ENCODE measurements at regions not wholly inside any gene's neighbourhood (a gene's known extent, or its start where the extent isn't known, plus 50 kb on each side); places are given as distances from the start of the nearest gene placed in this dataset.

- POLR2A ChIA-PET: no interaction called here
- no peaks in the 10 kb centered on the region for H4K20me1 ChIP-seq (ENCODE audit: insufficient read depth)
- no peak overlapping the region for H2AFZ ChIP-seq (ENCODE audit: low read depth, low read length, poor library complexity, severe bottlenecking)
- H3K36me3 ChIP-seq (ENCODE audit: control insufficient read depth in 1 of 2, insufficient read depth in 2 of 2, low read length in 2 of 2): no peaks in the 10 kb centered on the region
- H3K9ac ChIP-seq (ENCODE audit: low read length): no peak overlapping the region
- H3K9me2 ChIP-seq (ENCODE audit: insufficient read depth): no peaks in the 10 kb centered on the region; the same call in 1 of the 2 replicates
- CTCF ChIA-PET: no interaction called here
- H3K4me2 ChIP-seq (ENCODE audit: low read length): no peak overlapping the region
- intact Hi-C loops (cut with micrococcal nuclease): no loop called here
- no peak overlapping the region for H3K4me3 ChIP-seq (replicated peaks in 1 of 2; ENCODE audit: low read depth in 1 of 2, low read length in 2 of 2)
- RAD21 ChIA-PET (ENCODE audit: low non-redundant PET in 1 of 2, low total read pairs in 2 of 2, uncharacterized antibody in 2 of 2, unreplicated experiment in 2 of 2): no interaction called here
- no TSS peak for BruUV-seq (replicated peaks)
- peaks cover 4% of the 10 kb centered on the region; the same call in 1 of the 2 replicates for H3K27me3 ChIP-seq (ENCODE audit: insufficient read depth, low read length)
- no peaks in the 10 kb centered on the region; a peak in 1 of 4 replicates for H3K4me1 ChIP-seq (ENCODE audit: control insufficient read depth in 1 of 2, insufficient read depth in 2 of 2, low read length in 2 of 2)
- no peak for ATAC-seq
- TF ChIP-seq, protein P1, sequence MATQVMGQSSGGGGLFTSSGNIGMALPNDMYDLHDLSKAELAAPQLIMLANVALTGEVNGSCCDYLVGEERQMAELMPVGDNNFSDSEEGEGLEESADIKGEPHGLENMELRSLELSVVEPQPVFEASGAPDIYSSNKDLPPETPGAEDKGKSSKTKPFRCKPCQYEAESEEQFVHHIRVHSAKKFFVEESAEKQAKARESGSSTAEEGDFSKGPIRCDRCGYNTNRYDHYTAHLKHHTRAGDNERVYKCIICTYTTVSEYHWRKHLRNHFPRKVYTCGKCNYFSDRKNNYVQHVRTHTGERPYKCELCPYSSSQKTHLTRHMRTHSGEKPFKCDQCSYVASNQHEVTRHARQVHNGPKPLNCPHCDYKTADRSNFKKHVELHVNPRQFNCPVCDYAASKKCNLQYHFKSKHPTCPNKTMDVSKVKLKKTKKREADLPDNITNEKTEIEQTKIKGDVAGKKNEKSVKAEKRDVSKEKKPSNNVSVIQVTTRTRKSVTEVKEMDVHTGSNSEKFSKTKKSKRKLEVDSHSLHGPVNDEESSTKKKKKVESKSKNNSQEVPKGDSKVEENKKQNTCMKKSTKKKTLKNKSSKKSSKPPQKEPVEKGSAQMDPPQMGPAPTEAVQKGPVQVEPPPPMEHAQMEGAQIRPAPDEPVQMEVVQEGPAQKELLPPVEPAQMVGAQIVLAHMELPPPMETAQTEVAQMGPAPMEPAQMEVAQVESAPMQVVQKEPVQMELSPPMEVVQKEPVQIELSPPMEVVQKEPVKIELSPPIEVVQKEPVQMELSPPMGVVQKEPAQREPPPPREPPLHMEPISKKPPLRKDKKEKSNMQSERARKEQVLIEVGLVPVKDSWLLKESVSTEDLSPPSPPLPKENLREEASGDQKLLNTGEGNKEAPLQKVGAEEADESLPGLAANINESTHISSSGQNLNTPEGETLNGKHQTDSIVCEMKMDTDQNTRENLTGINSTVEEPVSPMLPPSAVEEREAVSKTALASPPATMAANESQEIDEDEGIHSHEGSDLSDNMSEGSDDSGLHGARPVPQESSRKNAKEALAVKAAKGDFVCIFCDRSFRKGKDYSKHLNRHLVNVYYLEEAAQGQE (IDR thresholded peaks at IDR 0.05; ENCODE audit: low read depth): no peak
- TF ChIP-seq CBX3 (IDR thresholded peaks at IDR 0.05; ENCODE audit: low read depth) (no peak), FOSL1 (IDR thresholded peaks at IDR 0.05; ENCODE audit: low read depth) (no peak), SIN3A (IDR thresholded peaks at IDR 0.05; ENCODE audit: low read depth) (no peak), RAD21 (IDR thresholded peaks at IDR 0.05; ENCODE audit: low read depth) (no peak), MAX (IDR thresholded peaks at IDR 0.05) (no peak), EGR1 (IDR thresholded peaks at IDR 0.05; ENCODE audit: low read depth) (no peak), SRF (IDR thresholded peaks at IDR 0.05; ENCODE audit: low read depth) (no peak), ZBTB33 (IDR thresholded peaks at IDR 0.05; ENCODE audit: extremely low read depth, insufficient replicate concordance, low read length) (no peak), YY1 (IDR thresholded peaks at IDR 0.05; ENCODE audit: extremely low read depth, insufficient replicate concordance, low read depth, low read length) (no peak), SP1 (IDR thresholded peaks at IDR 0.05; ENCODE audit: low read depth) (no peak), CTCF (IDR thresholded peaks at IDR 0.05 in 2 of 3, conservative IDR thresholded peaks at IDR 0.05 in 1 of 3; ENCODE audit: borderline replicate concordance in 1 of 3, insufficient read depth in 1 of 3, low read depth in 2 of 3, low read length in 2 of 3) (no peak), JUND (IDR thresholded peaks at IDR 0.05) (no peak), TCF7L2 (IDR thresholded peaks at IDR 0.05; ENCODE audit: borderline replicate concordance, extremely low read depth, insufficient read depth, insufficient read length) (no peak), POLR2AphosphoS5 (IDR thresholded peaks at IDR 0.05; ENCODE audit: low read depth, low read length) (no peak), POLR2A (IDR thresholded peaks at IDR 0.05; ENCODE audit: borderline replicate concordance, extremely low read depth, insufficient read depth, insufficient read length) (no peak), EZH2 (IDR thresholded peaks at IDR 0.05) (no peak), ELF1 (IDR thresholded peaks at IDR 0.05; ENCODE audit: borderline replicate concordance, low read depth) (no peak), EZH2phosphoT487 (IDR thresholded peaks at IDR 0.05; ENCODE audit: borderline replicate concordance) (no peak)
- DNase-seq (ENCODE audit: low read depth, low spot score): no peak
- H3K79me2 ChIP-seq (ENCODE audit: insufficient read depth, low read length): no peaks in the 10 kb centered on the region
- no peaks in the 10 kb centered on the region for H3K9me3 ChIP-seq (ENCODE audit: control insufficient read depth in 1 of 2, insufficient read depth in 1 of 2, low read depth in 1 of 2, low read length in 2 of 2)
- H3K27ac ChIP-seq (ENCODE audit: low read depth, low read length): no peak overlapping the region
Measured at GRCh38 chr6:167477688-167478087, 152.8 kb downstream of the TTLL2 start.

Measured in HCT116 (cell line).